Retinal pigment epithelial cell (primary cell): ENCODE measurements at regions not wholly inside any gene's neighbourhood (a gene's known extent, or its start where the extent isn't known, plus 50 kb on each side); places are given as distances from the start of the nearest gene placed in this dataset.
"Not testable (repeated sequence)": the region's sequence is repeated elsewhere in the genome, so short reads cannot be mapped to it uniquely, and the experiment has no call there.

Experiments used
- DNase-seq: peaks from one replicate; pipeline ENCODE4 v3.0.0-alpha.2; 2010; ENCODE audit warnings: low read depth
- H3K4me3 ChIP-seq: 2 replicates; pipeline ENCODE4 v1.5.1; 2011; ENCODE audit warnings: mild to moderate bottlenecking, low read length, control low read depth, moderate library complexity
- TF ChIP-seq, protein P1 (sequence below): conservative IDR thresholded peaks from 2 replicates; pipeline ENCODE4 v1.5.1; 2011; ENCODE audit warnings: low read depth, low read length, control low read depth, inconsistent platforms

DNA sequence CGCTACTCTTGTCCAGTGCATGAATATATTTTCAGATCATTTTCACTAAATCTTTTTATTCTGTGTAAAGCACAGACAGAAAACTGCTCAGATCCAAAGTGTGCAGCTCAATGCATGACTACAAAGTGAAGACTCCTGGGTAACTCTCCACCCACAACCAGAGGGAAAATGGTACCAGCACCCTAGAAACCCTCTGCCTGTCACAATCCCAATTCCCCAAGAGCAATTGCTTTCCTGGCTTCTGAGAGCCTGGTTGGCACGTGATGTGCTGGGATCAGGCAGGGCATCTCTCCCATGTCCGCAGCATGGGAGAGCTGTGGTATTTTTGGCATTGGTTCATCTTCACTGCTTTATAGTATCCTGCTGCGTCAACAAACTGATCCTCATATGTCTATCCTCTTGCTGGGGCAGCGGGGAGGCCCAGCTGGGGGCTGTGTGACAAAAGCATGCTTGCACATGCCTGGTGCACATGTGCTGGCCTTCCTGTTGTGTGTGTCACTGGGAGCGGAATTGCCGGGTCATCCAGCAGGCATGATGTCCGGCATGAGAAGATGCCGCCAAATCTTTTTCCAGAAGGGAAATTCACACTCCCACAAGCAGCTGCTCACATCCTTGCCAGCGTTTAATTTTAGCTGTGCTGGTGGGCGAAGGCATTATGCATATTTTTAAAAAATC is 278.9 kb upstream of the FOXF1 start:
- no peak for DNase-seq
- TF ChIP-seq, protein P1, sequence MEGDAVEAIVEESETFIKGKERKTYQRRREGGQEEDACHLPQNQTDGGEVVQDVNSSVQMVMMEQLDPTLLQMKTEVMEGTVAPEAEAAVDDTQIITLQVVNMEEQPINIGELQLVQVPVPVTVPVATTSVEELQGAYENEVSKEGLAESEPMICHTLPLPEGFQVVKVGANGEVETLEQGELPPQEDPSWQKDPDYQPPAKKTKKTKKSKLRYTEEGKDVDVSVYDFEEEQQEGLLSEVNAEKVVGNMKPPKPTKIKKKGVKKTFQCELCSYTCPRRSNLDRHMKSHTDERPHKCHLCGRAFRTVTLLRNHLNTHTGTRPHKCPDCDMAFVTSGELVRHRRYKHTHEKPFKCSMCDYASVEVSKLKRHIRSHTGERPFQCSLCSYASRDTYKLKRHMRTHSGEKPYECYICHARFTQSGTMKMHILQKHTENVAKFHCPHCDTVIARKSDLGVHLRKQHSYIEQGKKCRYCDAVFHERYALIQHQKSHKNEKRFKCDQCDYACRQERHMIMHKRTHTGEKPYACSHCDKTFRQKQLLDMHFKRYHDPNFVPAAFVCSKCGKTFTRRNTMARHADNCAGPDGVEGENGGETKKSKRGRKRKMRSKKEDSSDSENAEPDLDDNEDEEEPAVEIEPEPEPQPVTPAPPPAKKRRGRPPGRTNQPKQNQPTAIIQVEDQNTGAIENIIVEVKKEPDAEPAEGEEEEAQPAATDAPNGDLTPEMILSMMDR: no peak
- H3K4me3 ChIP-seq: no peak overlapping the region

DNA sequence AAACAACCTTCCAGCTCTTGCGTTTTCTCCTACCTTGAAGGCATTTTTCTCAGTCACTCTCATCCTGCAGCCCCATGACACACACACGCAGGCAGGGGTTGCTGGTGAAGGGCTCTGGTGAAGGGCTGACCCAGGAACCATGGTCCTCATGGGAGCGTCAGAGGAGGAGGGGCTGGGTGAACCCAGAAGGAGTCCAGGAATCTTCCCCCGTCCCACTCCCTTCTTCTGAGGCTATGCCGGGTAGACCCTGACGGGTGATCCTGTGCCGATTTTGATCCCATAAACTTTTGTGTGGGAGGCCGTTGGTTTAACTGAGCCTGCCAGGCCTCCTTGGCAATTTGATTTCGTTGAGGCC is 278.4 kb upstream of the FOXF1 start:
- TF ChIP-seq, protein P1: no peak
- no peak overlapping the region for H3K4me3 ChIP-seq
- DNase-seq: no peak

DNA sequence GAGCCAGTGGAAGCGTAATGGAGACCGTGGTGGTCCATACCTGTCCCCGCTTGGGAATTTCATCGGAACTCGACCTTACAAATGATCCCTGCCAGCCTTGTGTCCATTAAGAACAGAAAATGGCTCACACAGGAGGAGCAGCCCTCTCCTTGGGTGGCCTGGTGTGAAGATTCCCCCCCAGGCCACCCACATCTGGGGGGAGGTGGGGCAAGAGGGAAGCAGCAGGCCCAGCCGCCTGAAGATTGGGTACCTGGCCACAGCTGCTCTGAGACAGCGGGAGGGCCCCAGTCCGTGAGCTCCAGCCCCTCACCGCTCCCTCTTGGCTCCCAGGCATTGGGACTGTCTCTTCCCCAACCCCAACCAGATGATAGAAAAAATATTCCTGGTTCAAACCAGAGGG is 277.8 kb upstream of the FOXF1 start:
- DNase-seq: no peak
- TF ChIP-seq, protein P1: no peak
- H3K4me3 ChIP-seq: no peak overlapping the region

DNA sequence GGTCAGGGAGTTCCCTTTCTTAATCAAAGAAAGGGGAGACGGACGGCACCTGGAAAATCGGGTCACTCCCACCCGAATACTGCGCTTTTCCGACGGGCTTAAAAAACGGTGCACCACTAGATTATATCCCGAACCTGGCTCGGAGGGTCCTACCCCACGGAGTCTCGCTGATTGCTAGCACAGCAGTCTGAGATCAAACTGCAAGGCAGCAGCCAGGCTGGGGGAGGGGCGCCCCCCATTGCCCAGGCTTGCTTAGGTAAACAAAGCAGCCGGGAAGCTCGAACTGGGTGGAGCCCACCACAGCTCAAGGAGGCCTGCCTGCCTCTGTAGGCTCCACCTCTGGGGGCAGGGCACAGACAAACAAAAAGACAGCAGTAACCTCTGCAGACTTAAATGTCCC is 276.8 kb upstream of the FOXF1 start:
- H3K4me3 ChIP-seq, DNase-seq: not testable (repeated sequence)

DNA sequence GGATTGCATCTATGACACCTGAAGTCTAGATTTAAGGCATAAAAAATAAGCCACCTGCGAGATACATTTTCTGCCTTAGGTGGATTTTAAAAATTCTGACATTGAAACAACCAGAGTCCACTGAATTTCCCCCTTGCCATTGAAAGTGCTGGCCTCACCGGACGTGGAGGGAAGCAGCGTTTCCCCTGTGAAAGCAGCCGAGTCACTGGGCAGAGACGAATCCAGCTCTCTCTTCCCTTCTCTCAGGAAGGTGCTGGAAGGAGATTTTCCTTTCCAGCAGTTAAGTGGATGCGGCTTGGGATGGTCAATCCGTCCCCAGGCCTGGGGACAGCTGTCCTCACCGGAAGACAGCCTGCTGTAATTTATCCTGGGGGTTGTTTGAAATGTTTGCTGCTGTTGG is 270.9 kb upstream of the FOXF1 start:
- H3K4me3 ChIP-seq: no peak overlapping the region
- TF ChIP-seq, protein P1: no peak
- no peak for DNase-seq

DNA sequence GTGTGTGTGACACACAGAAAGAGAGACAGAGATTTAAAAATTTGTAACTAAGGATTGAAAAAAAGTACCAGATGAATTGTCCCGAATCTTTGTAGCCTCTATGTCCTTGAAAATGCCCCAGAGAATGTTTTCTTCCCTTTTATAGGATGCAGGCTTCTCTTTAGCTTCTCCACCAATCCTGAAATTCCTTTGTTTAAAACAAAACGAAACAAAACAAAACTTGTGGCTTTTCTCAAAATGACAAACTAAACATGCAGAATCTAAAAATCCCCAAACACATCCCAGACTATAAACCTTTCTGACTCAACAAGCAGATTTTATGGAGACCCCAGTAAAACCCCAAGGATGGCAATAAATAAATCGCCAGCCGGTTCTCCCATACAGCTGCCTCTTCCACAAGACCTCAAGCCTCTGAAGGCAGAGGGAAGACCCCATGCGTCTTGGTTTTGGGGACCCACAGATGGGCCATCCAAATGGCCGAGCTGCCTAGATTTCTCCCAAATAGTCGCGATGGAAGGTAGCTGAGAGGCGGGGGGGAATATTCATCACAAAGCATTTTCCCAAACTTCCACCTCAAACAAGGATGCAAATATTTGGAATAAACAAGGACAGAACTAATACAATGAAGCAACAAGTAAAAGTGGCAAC is 269.5 kb upstream of the FOXF1 start:
- H3K4me3 ChIP-seq: no peak overlapping the region
- DNase-seq: no peak
- TF ChIP-seq, protein P1: no peak

DNA sequence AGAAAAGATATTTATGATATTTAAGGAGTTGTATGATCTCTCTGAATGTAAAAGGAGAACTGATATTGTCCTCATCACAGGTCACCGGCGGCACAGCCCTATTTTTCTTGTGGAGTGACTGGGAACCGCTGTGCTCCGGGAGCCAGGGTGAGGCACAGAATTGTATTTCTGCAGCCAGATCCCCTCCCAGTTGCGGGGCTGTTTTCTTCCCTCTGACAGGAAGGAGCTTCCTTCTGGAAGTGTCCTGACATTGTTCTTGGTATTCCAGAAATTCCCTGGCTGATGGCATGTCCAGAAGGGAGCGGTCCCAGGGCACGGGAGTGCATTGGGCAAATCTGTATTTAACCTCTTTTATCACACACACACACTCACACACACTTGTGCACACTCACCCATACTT is 268.6 kb upstream of the FOXF1 start:
- no peak for DNase-seq
- TF ChIP-seq, protein P1: no peak
- H3K4me3 ChIP-seq: no peak overlapping the region
